ENCODE measurements at regions not wholly inside any gene's neighbourhood (a gene's known extent, or its start where the extent isn't known, plus 50 kb on each side); places are given as distances from the start of the nearest gene placed in this dataset.

- Histone ChIP-seq H3K9me3 (no peaks in the 10 kb centered on the region), H3K27ac (peak overlapping the region; percentile 75), H3K36me3 (no peaks in the 10 kb centered on the region), H3K4me1 (ENCODE audit: control insufficient read depth in 1 of 2, insufficient read depth in 1 of 2, low read depth in 1 of 2, low read length in 1 of 2) (peaks cover 13 to 23% of the 10 kb centered on the region in 2 experiments), H3K27me3 (no peaks in the 10 kb centered on the region), H3K4me3 (ENCODE audit: low read depth in 1 of 2, low read length in 1 of 2) (peak overlapping the region; percentile 64 to 65)
- TF ChIP-seq, protein P1, sequence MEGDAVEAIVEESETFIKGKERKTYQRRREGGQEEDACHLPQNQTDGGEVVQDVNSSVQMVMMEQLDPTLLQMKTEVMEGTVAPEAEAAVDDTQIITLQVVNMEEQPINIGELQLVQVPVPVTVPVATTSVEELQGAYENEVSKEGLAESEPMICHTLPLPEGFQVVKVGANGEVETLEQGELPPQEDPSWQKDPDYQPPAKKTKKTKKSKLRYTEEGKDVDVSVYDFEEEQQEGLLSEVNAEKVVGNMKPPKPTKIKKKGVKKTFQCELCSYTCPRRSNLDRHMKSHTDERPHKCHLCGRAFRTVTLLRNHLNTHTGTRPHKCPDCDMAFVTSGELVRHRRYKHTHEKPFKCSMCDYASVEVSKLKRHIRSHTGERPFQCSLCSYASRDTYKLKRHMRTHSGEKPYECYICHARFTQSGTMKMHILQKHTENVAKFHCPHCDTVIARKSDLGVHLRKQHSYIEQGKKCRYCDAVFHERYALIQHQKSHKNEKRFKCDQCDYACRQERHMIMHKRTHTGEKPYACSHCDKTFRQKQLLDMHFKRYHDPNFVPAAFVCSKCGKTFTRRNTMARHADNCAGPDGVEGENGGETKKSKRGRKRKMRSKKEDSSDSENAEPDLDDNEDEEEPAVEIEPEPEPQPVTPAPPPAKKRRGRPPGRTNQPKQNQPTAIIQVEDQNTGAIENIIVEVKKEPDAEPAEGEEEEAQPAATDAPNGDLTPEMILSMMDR (IDR thresholded peaks at IDR 0.05), result no peak
Measured at GRCh38 chr5:18745042-18745987, 1111.1 kb downstream of the TAF11L14 start.

DNA sequence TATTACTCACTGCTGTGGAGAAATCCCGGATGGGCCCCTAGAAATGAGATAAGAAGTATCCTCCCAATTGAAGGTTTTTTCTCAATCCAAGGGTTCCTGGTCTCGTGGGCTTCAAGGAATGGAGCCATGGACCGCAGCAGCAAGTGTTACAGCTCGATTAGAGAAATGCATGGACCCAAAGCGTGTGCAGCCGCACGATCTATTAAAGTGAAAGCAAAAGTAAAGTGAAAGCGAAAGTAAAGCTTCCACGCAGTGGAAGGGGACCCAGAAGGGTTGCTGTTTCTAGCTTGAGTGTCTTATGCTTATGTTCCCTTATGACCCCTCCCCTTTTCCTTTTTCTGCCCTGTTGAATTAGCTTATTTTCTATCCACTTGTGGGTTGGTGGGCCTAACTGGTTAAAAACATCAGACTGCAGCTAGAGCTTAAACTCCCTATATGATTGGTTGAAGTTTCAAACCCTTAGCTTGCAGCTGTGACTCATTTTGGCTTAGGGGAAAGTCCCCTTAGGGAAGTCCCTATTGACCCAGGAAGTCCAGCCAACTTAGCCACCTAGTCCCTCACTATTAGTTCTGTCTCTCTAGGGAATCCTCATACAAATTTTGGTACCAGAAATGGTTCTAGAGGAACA, 1111.8 kb downstream of the TAF11L14 start:
- no peaks in the 10 kb centered on the region for H3K36me3 ChIP-seq
- peak overlapping the region; percentile 64 to 65 for H3K4me3 ChIP-seq (ENCODE audit: low read depth in 1 of 2, low read length in 1 of 2)
- no peaks in the 10 kb centered on the region for H3K9me3 ChIP-seq
- H3K27me3 ChIP-seq, result no peaks in the 10 kb centered on the region
- peak overlapping the region; percentile 75 for H3K27ac ChIP-seq
- H3K4me1 ChIP-seq (ENCODE audit: control insufficient read depth in 1 of 2, insufficient read depth in 1 of 2, low read depth in 1 of 2, low read length in 1 of 2), result peaks cover 13 to 23% of the 10 kb centered on the region in 2 experiments
- TF ChIP-seq, protein P1 (IDR thresholded peaks at IDR 0.05), result no peak

DNA sequence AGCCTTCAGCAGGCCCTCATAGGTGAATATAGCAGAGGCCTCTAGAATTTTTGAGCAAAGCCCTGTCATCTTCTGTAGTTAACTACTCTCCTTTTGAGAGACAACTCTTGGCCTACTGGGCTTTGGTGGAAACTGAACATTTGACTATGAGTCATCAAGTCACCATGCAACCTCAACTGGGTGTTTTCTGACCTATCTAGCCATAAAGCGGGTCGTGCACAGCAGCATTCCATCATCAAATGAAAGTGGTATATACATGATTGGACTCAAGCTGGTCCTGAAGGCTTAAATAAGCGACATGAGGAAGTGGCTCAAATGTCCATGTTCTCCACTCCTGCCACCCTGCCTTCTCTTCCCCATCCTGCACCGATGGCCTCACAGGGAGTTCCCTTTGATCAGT, 1115.5 kb downstream of the TAF11L14 start:
- H3K27ac ChIP-seq, result no peak overlapping the region
- H3K9me3 ChIP-seq, result no peaks in the 10 kb centered on the region
- H3K4me3 ChIP-seq (ENCODE audit: low read depth in 1 of 2, low read length in 1 of 2), result no peak overlapping the region
- peaks cover 13 to 19% of the 10 kb centered on the region in 2 experiments for H3K4me1 ChIP-seq (ENCODE audit: control insufficient read depth in 1 of 2, insufficient read depth in 1 of 2, low read depth in 1 of 2, low read length in 1 of 2)
- no peaks in the 10 kb centered on the region for H3K36me3 ChIP-seq
- TF ChIP-seq, protein P1 (IDR thresholded peaks at IDR 0.05), result no peak
- H3K27me3 ChIP-seq, result no peaks in the 10 kb centered on the region

DNA sequence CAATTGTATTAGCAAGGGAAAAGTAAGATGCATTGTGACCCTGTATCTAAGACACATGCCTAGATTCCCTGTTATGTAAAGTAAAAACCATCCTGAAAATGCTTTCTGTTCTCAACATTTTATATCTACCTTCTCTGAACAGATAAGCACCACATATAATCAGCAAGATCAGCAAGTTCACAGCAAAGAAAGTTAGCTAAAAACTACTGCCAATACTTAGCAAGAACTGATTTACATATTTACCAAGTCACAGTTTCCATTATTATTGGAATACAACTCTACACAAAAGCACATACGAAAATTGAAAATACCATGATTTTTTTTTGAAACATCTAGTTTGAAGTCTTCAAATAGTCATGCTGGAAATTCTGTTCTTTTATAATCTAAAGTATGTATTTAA, 1118.1 kb downstream of the TAF11L14 start:
- Histone ChIP-seq H3K27me3 (no peaks in the 10 kb centered on the region), H3K27ac (no peak overlapping the region), H3K4me1 (ENCODE audit: control insufficient read depth in 1 of 2, insufficient read depth in 1 of 2, low read depth in 1 of 2, low read length in 1 of 2) (no peaks in the 10 kb centered on the region), H3K9me3 (no peaks in the 10 kb centered on the region), H3K4me3 (ENCODE audit: low read depth in 1 of 2, low read length in 1 of 2) (no peak overlapping the region), H3K36me3 (no peaks in the 10 kb centered on the region)
- TF ChIP-seq, protein P1 (IDR thresholded peaks at IDR 0.05), result no peak

GRCh38 chr5:18754201-18754600, 1119.9 kb downstream of the TAF11L14 start:
- H3K4me3 ChIP-seq (ENCODE audit: low read depth in 1 of 2, low read length in 1 of 2), result no peak overlapping the region
- no peaks in the 10 kb centered on the region for H3K36me3 ChIP-seq
- H3K4me1 ChIP-seq (ENCODE audit: control insufficient read depth in 1 of 2, insufficient read depth in 1 of 2, low read depth in 1 of 2, low read length in 1 of 2), result no peaks in the 10 kb centered on the region
- no peaks in the 10 kb centered on the region for H3K27me3 ChIP-seq
- no peaks in the 10 kb centered on the region for H3K9me3 ChIP-seq
- TF ChIP-seq, protein P1 (IDR thresholded peaks at IDR 0.05), result no peak
- no peak overlapping the region for H3K27ac ChIP-seq
